HL-60 (cell line): ENCODE measurements at regions not wholly inside any gene's neighbourhood (a gene's known extent, or its start where the extent isn't known, plus 50 kb on each side); places are given as distances from the start of the nearest gene placed in this dataset.
"Not testable (repeated sequence)": the region's sequence is repeated elsewhere in the genome, so short reads cannot be mapped to it uniquely, and the experiment has no call there.

Source experiments
- GABPA ChIP-seq: IDR thresholded peaks from 2 replicates; pipeline ENCODE4 v1.6.1; 2012; ENCODE audit warnings: low read depth
- POLR2AphosphoS5 ChIP-seq: IDR thresholded peaks from 2 replicates; pipeline ENCODE4 v1.6.1; 2012; ENCODE audit warnings: low read depth
- TF ChIP-seq, protein P1 (sequence below): IDR thresholded peaks from one replicate; pipeline ENCODE4 v1.5.1; 2011; ENCODE audit warnings: low read length, control low read depth, inconsistent platforms; ENCODE audit not compliant: insufficient read depth

DNA sequence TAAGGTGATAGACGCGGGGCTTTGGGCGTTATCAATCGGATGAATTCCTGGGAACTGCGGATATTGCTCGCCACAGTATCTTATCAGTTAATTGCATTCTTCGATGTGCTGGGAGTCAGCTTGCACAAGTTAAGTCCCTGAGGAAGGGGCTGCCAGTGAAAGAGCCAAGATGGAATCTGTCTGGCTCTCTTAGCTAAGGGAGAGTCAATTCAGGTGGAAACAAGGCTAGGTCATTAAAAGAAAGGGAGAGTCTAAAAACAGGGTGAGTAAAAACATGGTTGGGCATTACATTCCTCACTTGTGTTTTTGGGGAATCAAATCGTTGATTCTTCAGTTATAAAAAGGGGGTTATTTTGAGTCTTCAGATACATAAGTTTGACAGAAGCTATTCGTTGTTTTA, 196.2 kb downstream of the OTOP1 start:
- TF ChIP-seq, protein P1, sequence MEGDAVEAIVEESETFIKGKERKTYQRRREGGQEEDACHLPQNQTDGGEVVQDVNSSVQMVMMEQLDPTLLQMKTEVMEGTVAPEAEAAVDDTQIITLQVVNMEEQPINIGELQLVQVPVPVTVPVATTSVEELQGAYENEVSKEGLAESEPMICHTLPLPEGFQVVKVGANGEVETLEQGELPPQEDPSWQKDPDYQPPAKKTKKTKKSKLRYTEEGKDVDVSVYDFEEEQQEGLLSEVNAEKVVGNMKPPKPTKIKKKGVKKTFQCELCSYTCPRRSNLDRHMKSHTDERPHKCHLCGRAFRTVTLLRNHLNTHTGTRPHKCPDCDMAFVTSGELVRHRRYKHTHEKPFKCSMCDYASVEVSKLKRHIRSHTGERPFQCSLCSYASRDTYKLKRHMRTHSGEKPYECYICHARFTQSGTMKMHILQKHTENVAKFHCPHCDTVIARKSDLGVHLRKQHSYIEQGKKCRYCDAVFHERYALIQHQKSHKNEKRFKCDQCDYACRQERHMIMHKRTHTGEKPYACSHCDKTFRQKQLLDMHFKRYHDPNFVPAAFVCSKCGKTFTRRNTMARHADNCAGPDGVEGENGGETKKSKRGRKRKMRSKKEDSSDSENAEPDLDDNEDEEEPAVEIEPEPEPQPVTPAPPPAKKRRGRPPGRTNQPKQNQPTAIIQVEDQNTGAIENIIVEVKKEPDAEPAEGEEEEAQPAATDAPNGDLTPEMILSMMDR = not testable (repeated sequence)
- not testable (repeated sequence) for TF ChIP-seq POLR2AphosphoS5, GABPA
